ENCODE measurements at regions not wholly inside any gene's neighbourhood (a gene's known extent, or its start where the extent isn't known, plus 50 kb on each side); places are given as distances from the start of the nearest gene placed in this dataset.

DNA sequence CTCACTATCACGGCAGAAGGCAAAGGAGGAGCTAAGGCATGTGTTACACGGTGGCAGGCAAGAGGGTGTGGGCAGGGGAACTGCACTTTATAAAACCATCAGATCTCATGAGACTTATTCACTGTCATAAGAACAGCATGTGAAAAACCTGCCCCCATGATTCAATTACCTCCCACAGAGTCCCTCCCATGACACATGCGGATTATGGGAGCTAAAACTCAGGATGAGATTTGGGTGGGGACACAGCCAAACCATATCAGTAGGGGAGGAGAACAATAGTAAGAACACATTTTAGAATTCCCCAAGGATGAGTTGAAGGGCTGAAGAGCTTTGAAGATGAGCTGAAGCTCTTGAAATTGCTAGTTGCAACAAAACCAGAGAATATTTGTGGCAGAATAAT is 287.9 kb downstream of the SMARCA2 start:
- TF ChIP-seq, protein P1, sequence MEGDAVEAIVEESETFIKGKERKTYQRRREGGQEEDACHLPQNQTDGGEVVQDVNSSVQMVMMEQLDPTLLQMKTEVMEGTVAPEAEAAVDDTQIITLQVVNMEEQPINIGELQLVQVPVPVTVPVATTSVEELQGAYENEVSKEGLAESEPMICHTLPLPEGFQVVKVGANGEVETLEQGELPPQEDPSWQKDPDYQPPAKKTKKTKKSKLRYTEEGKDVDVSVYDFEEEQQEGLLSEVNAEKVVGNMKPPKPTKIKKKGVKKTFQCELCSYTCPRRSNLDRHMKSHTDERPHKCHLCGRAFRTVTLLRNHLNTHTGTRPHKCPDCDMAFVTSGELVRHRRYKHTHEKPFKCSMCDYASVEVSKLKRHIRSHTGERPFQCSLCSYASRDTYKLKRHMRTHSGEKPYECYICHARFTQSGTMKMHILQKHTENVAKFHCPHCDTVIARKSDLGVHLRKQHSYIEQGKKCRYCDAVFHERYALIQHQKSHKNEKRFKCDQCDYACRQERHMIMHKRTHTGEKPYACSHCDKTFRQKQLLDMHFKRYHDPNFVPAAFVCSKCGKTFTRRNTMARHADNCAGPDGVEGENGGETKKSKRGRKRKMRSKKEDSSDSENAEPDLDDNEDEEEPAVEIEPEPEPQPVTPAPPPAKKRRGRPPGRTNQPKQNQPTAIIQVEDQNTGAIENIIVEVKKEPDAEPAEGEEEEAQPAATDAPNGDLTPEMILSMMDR (IDR thresholded peaks at IDR 0.05; ENCODE audit: extremely low read depth, low read depth, low read length), result no peak
- Histone ChIP-seq H3K79me2 (ENCODE audit: insufficient read depth, low read length) (no peaks in the 10 kb centered on the region), H3K36me3 (ENCODE audit: insufficient read depth, low read length) (no peaks in the 10 kb centered on the region), H4K20me1 (ENCODE audit: insufficient read depth, low read length) (no peaks in the 10 kb centered on the region), H3K9me3 (ENCODE audit: low read depth, low read length) (no peaks in the 10 kb centered on the region), H3K4me1 (ENCODE audit: insufficient read depth, low read length) (no peaks in the 10 kb centered on the region), H3K27ac (ENCODE audit: low read depth, low read length) (no peak overlapping the region), H3K27me3 (ENCODE audit: insufficient read depth, low read length) (no peaks in the 10 kb centered on the region), H2AFZ (ENCODE audit: low read length) (no peak overlapping the region), H3K4me2 (ENCODE audit: insufficient read depth, low read length) (no peak overlapping the region), H3K4me3 (ENCODE audit: insufficient read depth, low read length) (no peak overlapping the region)
- DNase-seq (ENCODE audit: insufficient read length, low spot score, missing footprints), result no peak

DNA sequence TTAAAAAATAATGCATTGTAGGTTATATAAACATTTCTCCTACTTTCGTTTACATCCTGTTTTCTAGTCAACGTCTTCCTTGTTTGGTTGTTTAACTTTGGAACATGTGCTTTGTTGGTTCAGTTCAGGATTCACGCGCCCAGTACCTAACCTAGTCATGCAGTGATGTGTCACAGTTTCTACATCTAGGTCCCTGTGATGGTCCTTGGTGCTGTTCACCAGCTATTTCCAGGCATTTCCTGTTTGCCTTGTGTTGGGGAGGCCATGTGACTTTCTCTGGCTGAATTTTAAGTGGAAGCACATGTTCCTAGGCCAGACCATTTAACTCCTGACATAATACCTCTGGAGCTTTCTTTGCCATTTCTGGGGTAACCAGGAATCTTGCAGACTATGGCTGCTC is 292.3 kb downstream of the SMARCA2 start:
- no peaks in the 10 kb centered on the region for H3K36me3 ChIP-seq (ENCODE audit: insufficient read depth, low read length)
- TF ChIP-seq, protein P1 (IDR thresholded peaks at IDR 0.05; ENCODE audit: extremely low read depth, low read depth, low read length), result no peak
- no peaks in the 10 kb centered on the region for H3K27me3 ChIP-seq (ENCODE audit: insufficient read depth, low read length)
- no peak overlapping the region for H3K27ac ChIP-seq (ENCODE audit: low read depth, low read length)
- H3K4me2 ChIP-seq (ENCODE audit: insufficient read depth, low read length), result no peak overlapping the region
- no peak for DNase-seq (ENCODE audit: insufficient read length, low spot score, missing footprints)
- H3K9me3 ChIP-seq (ENCODE audit: low read depth, low read length), result no peaks in the 10 kb centered on the region
- H4K20me1 ChIP-seq (ENCODE audit: insufficient read depth, low read length), result no peaks in the 10 kb centered on the region
- no peak overlapping the region for H2AFZ ChIP-seq (ENCODE audit: low read length)
- no peak overlapping the region for H3K4me3 ChIP-seq (ENCODE audit: insufficient read depth, low read length)
- no peaks in the 10 kb centered on the region for H3K79me2 ChIP-seq (ENCODE audit: insufficient read depth, low read length)
- no peaks in the 10 kb centered on the region for H3K4me1 ChIP-seq (ENCODE audit: insufficient read depth, low read length)

DNA sequence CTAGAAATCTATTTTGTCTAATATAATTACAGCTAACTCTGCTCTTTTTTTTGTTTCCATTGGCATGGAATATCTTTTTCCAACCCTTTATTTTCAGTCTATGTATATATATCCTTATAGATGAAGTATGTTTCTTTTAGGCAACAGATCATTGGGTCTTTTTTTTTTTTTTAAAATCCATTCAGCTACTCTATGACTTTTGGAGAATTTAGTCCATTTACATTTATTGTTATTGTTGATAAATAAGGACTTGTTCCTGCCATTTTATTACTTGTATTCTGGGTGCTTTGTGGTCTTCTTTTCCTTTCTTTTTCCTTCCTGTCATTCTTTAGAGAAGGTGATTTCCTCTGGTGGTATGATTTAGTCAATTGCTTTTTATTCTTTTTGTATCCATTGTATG is 296.8 kb downstream of the SMARCA2 start:
- Histone ChIP-seq H4K20me1 (ENCODE audit: insufficient read depth, low read length) (no peaks in the 10 kb centered on the region), H3K36me3 (ENCODE audit: insufficient read depth, low read length) (no peaks in the 10 kb centered on the region), H3K9me3 (ENCODE audit: low read depth, low read length) (peaks cover 4% of the 10 kb centered on the region), H2AFZ (ENCODE audit: low read length) (no peak overlapping the region), H3K4me1 (ENCODE audit: insufficient read depth, low read length) (no peaks in the 10 kb centered on the region), H3K27ac (ENCODE audit: low read depth, low read length) (no peak overlapping the region), H3K27me3 (ENCODE audit: insufficient read depth, low read length) (no peaks in the 10 kb centered on the region), H3K4me3 (ENCODE audit: insufficient read depth, low read length) (no peak overlapping the region), H3K4me2 (ENCODE audit: insufficient read depth, low read length) (no peak overlapping the region), H3K79me2 (ENCODE audit: insufficient read depth, low read length) (no peaks in the 10 kb centered on the region)
- TF ChIP-seq, protein P1 (IDR thresholded peaks at IDR 0.05; ENCODE audit: extremely low read depth, low read depth, low read length), result no peak
- DNase-seq (ENCODE audit: insufficient read length, low spot score, missing footprints), result no peak

DNA sequence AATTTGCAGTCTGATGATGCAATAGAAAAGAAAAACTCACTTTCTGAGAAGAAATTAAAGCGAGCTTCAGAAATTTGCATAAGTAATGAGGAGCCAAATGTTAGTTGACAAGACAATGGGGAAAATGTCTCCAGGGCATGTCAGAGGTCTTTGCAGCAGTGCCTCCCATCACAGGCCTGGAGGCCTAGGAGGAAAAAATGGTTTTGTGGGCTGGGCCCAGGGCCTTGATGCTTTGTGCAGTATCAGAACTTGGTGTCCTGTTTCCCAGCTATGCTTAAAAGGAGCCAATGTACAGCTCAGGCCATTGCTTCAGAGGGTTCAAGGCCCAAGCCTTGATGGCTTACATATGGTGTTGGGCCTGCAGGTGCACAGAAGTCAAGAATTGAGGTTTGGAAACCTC is 298.4 kb downstream of the SMARCA2 start:
- H3K9me3 ChIP-seq (ENCODE audit: low read depth, low read length), result peaks cover 4% of the 10 kb centered on the region
- H3K36me3 ChIP-seq (ENCODE audit: insufficient read depth, low read length), result no peaks in the 10 kb centered on the region
- no peaks in the 10 kb centered on the region for H4K20me1 ChIP-seq (ENCODE audit: insufficient read depth, low read length)
- TF ChIP-seq, protein P1 (IDR thresholded peaks at IDR 0.05; ENCODE audit: extremely low read depth, low read depth, low read length), result no peak
- H3K27ac ChIP-seq (ENCODE audit: low read depth, low read length), result no peak overlapping the region
- H3K27me3 ChIP-seq (ENCODE audit: insufficient read depth, low read length), result no peaks in the 10 kb centered on the region
- H3K4me2 ChIP-seq (ENCODE audit: insufficient read depth, low read length), result no peak overlapping the region
- H2AFZ ChIP-seq (ENCODE audit: low read length), result no peak overlapping the region
- H3K79me2 ChIP-seq (ENCODE audit: insufficient read depth, low read length), result no peaks in the 10 kb centered on the region
- no peak overlapping the region for H3K4me3 ChIP-seq (ENCODE audit: insufficient read depth, low read length)
- DNase-seq (ENCODE audit: insufficient read length, low spot score, missing footprints), result no peak
- no peaks in the 10 kb centered on the region for H3K4me1 ChIP-seq (ENCODE audit: insufficient read depth, low read length)
